Astrocyte of the hippocampus (primary cell): ENCODE measurements at regions not wholly inside any gene's neighbourhood (a gene's known extent, or its start where the extent isn't known, plus 50 kb on each side); places are given as distances from the start of the nearest gene placed in this dataset.
A peak's percentile ranks its signal among the peaks of the same experiment; 100 is the strongest.
"Not testable (repeated sequence)": the region's sequence is repeated elsewhere in the genome, so short reads cannot be mapped to it uniquely, and the experiment has no call there.

Source experiments
- DNase-seq: peaks from one replicate; pipeline ENCODE4 v3.0.0; 2011; ENCODE audit warnings: low read depth, low spot score

GRCh38 chr14:88064841-88065240 is 59.9 kb downstream of the GPR65 start:
- no peak for DNase-seq

GRCh38 chr14:88069677-88070076 is 64.7 kb downstream of the GPR65 start:
- DNase-seq = no peak

GRCh38 chr14:88075269-88075981 is 70.5 kb downstream of the GPR65 start:
- no peak for DNase-seq

GRCh38 chr14:88078525-88078924 is 73.6 kb downstream of the GPR65 start:
- DNase-seq = no peak

DNA sequence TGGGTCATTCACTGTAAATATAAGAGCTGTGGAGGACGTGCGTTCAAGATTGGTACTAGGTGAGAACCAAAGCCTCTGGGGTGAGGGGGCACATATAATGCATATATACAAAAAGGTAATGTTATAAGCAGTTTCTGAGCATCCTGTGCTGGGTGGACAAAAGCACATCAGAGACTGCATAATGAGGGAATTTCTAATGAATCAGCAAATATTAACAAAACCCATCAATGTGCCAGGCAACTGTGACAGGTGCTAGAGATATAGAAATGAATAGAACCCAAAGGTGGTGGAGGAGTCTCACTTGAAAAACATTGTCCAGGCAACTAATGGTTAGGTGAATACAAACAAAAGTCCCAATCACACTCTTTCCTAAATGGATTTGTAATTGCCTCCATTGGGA is 74.7 kb downstream of the GPR65 start:
- no peak for DNase-seq

DNA sequence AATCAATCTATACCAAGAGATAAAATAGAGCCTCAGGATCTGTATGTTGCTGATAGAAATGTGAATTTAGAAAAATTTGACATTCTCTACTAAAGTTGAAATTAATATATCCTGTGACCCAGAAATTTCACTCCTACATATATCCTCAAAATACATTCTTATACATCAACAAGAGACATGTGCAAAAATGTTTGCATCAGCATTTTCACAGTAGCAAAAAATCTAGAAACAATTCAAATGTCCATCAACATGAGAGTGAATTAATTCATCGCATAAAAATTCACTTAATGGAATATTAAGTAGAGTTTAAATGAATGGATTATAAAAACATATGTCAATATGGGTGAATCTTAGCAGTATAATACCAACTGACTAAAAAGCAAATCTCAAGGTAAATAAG is 80.8 kb downstream of the GPR65 start:
- DNase-seq = no peak

DNA sequence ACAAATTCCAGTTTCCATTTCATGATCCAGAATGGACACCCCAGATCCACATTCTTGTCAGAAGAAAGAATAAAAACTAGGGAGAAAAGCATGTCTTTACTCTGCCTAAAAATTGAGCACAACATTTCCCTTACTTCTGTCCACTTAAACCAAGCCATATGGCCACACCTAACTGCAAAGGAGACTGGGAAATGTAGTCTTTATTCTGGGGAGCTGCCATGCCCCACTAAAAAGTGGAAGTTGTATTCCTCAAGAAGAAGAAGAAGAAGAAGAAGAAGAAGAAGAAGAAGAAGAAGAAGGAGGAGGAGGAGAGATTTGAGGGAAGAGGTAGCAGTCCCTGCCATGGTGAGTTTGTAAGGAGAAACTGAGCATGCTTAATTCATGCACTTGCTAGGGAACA is 84.5 kb downstream of the GPR65 start:
- no peak for DNase-seq

DNA sequence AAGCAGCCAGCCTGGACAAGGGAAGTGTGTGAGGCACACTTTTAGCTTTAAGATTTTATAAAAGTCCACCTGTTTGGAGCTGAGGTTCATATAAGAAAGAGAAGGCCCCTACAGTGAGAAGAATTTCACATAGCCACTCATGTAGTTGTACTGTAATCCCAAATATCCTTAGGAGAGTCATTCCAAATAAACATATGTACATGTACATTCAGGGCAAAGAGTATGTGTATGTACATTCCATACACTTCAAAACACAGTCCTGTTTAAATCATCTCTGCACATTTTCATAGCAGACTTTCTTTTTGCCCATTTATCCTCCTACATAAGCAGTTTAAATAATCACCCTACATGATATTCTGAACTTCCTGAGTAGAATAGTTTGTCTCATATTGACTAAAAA is 87.6 kb downstream of the GPR65 start:
- no peak for DNase-seq

- DNase-seq = no peak
Observed at GRCh38 chr14:88095791-88096190, 90.9 kb downstream of the GPR65 start.

- DNase-seq = no peak
Observed at GRCh38 chr14:88098163-88098562, 93.2 kb downstream of the GPR65 start.

- DNase-seq = no peak
Observed at GRCh38 chr14:88104710-88105109, 99.8 kb downstream of the GPR65 start.

GRCh38 chr14:88106377-88106776 is 101.4 kb downstream of the GPR65 start:
- DNase-seq = no peak

DNA sequence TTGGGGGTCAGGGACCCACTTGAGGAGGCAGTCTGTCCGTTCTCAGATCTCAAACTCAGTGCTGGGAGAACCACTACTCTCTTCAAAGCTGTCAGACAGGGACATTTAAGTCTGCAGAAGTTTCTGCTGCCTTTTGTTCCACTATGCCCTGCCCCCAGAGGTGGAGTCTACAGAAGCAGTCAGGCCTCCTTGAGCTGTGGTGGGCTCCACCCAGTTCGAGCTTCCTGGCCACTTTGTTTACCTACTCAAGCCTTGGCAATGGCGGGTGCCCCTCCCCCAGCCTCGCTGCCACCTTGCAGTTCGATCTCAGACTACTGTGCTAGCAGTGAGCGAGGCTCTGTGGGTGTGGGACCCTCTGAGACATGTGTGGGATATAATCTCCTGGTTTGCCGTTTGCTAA is 122.7 kb downstream of the GPR65 start:
- DNase-seq = not testable (repeated sequence)

- DNase-seq = no peak
Observed at GRCh38 chr14:88128816-88129215, 123.9 kb downstream of the GPR65 start.

DNA sequence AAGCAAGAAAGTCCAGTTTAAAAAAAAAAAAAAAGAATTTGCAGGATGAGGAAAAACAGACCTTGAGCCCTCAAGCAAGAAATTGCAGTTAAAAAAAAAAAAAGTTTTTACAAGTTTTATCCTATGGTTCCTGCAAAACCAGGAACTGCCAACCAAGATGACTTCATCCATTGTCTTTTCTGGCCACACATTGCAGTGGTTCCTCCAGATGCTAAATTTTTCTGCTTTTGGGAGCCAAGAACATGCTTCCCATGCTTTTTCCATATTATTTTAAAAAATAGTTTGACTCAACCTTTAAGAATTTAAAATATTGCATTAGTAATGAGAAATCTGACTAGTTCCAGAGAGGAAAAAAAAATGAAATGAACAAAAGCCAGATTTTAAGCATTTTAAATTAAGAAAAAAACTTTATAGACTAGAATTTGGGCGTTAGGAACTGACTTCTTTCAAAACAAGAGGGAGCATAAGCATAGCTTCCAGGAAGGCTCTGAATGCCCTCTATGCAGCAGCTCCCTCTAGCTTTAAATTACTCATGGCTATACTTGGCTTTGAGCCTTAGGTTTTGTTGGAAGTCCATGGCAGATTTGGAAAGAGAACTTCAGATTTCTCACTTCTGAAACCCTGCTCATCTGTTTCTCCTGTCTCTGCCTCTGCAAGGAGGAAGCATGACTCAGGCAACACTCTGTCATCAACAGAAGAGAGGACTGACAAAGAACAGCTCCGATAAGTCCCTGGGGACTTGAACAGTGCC is 124.5 kb downstream of the GPR65 start:
- DNase-seq = peak; percentile 24

GRCh38 chr14:88130057-88130432 is 125.1 kb downstream of the GPR65 start:
- no peak for DNase-seq
